Natural killer cell (primary cell): ENCODE measurements at regions not wholly inside any gene's neighbourhood (a gene's known extent, or its start where the extent isn't known, plus 50 kb on each side); places are given as distances from the start of the nearest gene placed in this dataset.

Experiments
- ATAC-seq, 3 donors: fragments of 150-1000 bp in 2 of 3; fragments of 200-7000 bp in 1 of 3; cut with Tn5 transposase; 1 replicate in 1 of 3; 2 replicates in 2 of 3; pipeline ENCODE4 v1.10.0; 2021; ENCODE audit warnings: mild to moderate bottlenecking in 2 of 3, moderate library complexity in 2 of 3
- DNase-seq, 2 donors: peaks; one replicate each; pipeline versions ENCODE4 v3.0.0 to v3.0.0-alpha.2; 2013 to 2021; ENCODE audit warnings: mixed read lengths in 1 of 2
- H3K27ac ChIP-seq: one replicate; pipeline ENCODE4 v1.5.1; 2013; ENCODE audit warnings: mild to moderate bottlenecking, low read length
- H3K27me3 ChIP-seq: one replicate; pipeline ENCODE4 v1.6.1; 2013; ENCODE audit warnings: low read length; ENCODE audit not compliant: control insufficient read depth, insufficient read depth
- H3K36me3 ChIP-seq: one replicate; pipeline ENCODE4 v1.6.1; 2013; ENCODE audit warnings: low read length; ENCODE audit not compliant: control insufficient read depth, insufficient read depth
- H3K4me1 ChIP-seq: one replicate; pipeline ENCODE4 v1.6.1; 2013; ENCODE audit warnings: low read length; ENCODE audit not compliant: control insufficient read depth, insufficient read depth
- H3K4me3 ChIP-seq: one replicate; pipeline ENCODE4 v1.5.1; 2013; ENCODE audit warnings: low read length
- H3K9me3 ChIP-seq: one replicate; pipeline ENCODE4 v1.6.1; 2013; ENCODE audit warnings: low read length; ENCODE audit not compliant: control insufficient read depth, insufficient read depth
- H3K27ac Mint-ChIP-seq, 2 donors: one replicate each; pipeline ENCODE4 v1.8.0; 2022; ENCODE audit warnings: mild to moderate bottlenecking in 2 of 2, mixed read lengths in 2 of 2, moderate library complexity in 1 of 2
- H3K27me3 Mint-ChIP-seq, 2 donors: one replicate each; pipeline ENCODE4 v1.8.0; 2022; ENCODE audit warnings: low read depth in 2 of 2, mixed read lengths in 2 of 2
- H3K36me3 Mint-ChIP-seq: one replicate; pipeline ENCODE4 v1.8.0; 2022; ENCODE audit warnings: mixed read lengths
- H3K4me1 Mint-ChIP-seq, 2 donors: one replicate each; pipeline ENCODE4 v1.8.0; 2022; ENCODE audit warnings: mixed read lengths in 2 of 2
- H3K4me3 Mint-ChIP-seq: one replicate; pipeline ENCODE4 v1.8.0; 2022; ENCODE audit warnings: mild to moderate bottlenecking, moderate library complexity, mixed read lengths
- H3K9me3 Mint-ChIP-seq, 2 donors: one replicate each; pipeline ENCODE4 v1.8.0; 2022; ENCODE audit warnings: mixed read lengths in 2 of 2
- WGBS: methylation state at CpG from one replicate; pipeline ENCODE4 v1.1.7; 2013; ENCODE audit warnings: missing lambda C conversion rate; ENCODE audit not compliant: insufficient coverage; 5-methylcytosine and 5-hydroxymethylcytosine counted together
- intact Hi-C: fragments of 100-400 bp; cut with micrococcal nuclease; formaldehyde crosslinking; loops from one replicate; pipeline ENCODE4 v1.14.2; 2022
- TF ChIP-seq, protein P1 (sequence below): fragments of 200-600 bp; IDR thresholded peaks from one replicate; pipeline ENCODE4 v1.8.0; 2022; ENCODE audit warnings: antibody characterized with exemption

DNA sequence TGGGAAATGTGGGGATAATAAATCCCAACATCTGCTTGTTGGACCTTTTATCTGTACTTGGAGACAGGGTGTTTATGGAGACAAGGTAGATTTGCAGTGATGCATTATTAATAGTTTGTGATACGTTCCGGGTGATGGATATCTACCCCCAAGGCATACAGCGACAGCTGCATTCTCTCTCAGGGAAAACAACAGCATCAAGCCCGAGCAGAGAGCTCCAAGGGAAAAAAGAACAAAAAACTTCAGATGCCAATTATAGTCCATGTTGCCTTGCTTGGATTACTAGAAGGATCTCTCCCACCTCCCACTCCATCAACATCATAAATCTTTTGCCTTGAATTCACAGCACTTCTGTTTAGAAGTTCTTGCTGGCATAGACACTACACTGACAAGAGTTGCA lies 187.5 kb upstream of the CDH11 start:
- no peak overlapping the region for H3K27ac ChIP-seq
- TF ChIP-seq, protein P1, sequence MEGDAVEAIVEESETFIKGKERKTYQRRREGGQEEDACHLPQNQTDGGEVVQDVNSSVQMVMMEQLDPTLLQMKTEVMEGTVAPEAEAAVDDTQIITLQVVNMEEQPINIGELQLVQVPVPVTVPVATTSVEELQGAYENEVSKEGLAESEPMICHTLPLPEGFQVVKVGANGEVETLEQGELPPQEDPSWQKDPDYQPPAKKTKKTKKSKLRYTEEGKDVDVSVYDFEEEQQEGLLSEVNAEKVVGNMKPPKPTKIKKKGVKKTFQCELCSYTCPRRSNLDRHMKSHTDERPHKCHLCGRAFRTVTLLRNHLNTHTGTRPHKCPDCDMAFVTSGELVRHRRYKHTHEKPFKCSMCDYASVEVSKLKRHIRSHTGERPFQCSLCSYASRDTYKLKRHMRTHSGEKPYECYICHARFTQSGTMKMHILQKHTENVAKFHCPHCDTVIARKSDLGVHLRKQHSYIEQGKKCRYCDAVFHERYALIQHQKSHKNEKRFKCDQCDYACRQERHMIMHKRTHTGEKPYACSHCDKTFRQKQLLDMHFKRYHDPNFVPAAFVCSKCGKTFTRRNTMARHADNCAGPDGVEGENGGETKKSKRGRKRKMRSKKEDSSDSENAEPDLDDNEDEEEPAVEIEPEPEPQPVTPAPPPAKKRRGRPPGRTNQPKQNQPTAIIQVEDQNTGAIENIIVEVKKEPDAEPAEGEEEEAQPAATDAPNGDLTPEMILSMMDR: no peak
- H3K4me3 ChIP-seq: no peak overlapping the region
- no peaks in the 10 kb centered on the region for H3K4me1 ChIP-seq
- DNase-seq (no peak), ATAC-seq (no peak)
- peaks cover 0 to 5% of the 10 kb centered on the region in 2 donors for H3K9me3 Mint-ChIP-seq
- no peaks in the 10 kb centered on the region for H3K36me3 ChIP-seq
- intact Hi-C loops: no loop called here
- H3K4me3 Mint-ChIP-seq: no peak overlapping the region
- H3K27me3 ChIP-seq: no peaks in the 10 kb centered on the region
- no peaks in the 10 kb centered on the region for H3K27me3 Mint-ChIP-seq
- no peaks in the 10 kb centered on the region for H3K9me3 ChIP-seq
- H3K27ac Mint-ChIP-seq: no peak overlapping the region
- whole genome bisulfite sequencing: 90% methylated on average over 4 of the region's 4 CpGs
- H3K4me1 Mint-ChIP-seq: no peaks in the 10 kb centered on the region
- no peaks in the 10 kb centered on the region for H3K36me3 Mint-ChIP-seq

DNA sequence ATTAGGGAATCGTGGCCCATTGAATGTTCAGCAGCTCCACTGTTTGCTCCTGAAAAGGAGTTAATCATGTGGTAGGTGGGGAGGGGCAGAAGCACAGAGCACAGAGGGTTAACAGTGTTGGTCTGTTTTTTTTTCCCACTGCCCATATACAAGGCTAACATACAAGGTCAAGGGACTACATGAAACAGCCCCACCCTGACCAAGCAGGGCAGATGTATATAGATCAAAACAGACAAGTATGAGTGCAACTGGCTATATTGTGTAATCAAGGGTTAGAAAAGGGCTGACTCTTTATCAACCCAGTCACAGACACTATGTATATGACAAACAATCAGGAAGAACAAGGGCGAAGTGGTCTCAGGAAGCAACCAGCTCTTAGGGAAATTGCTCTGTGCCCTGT lies 186.6 kb upstream of the CDH11 start:
- H3K36me3 ChIP-seq: no peaks in the 10 kb centered on the region
- no peak overlapping the region for H3K4me3 Mint-ChIP-seq
- peaks cover 0 to 3% of the 10 kb centered on the region in 2 donors for H3K9me3 Mint-ChIP-seq
- ATAC-seq: no peak
- H3K36me3 Mint-ChIP-seq: no peaks in the 10 kb centered on the region
- intact Hi-C loops: no loop called here
- no peaks in the 10 kb centered on the region for H3K27me3 ChIP-seq
- no peaks in the 10 kb centered on the region for H3K9me3 ChIP-seq
- H3K4me1 ChIP-seq: no peaks in the 10 kb centered on the region
- no peak overlapping the region for H3K4me3 ChIP-seq
- no peaks in the 10 kb centered on the region for H3K4me1 Mint-ChIP-seq
- TF ChIP-seq, protein P1: no peak
- H3K27me3 Mint-ChIP-seq: no peaks in the 10 kb centered on the region
- no peak for DNase-seq
- H3K27ac Mint-ChIP-seq: no peak overlapping the region
- no peak overlapping the region for H3K27ac ChIP-seq
- WGBS: 63% methylated on average over 2 of the region's 2 CpGs

DNA sequence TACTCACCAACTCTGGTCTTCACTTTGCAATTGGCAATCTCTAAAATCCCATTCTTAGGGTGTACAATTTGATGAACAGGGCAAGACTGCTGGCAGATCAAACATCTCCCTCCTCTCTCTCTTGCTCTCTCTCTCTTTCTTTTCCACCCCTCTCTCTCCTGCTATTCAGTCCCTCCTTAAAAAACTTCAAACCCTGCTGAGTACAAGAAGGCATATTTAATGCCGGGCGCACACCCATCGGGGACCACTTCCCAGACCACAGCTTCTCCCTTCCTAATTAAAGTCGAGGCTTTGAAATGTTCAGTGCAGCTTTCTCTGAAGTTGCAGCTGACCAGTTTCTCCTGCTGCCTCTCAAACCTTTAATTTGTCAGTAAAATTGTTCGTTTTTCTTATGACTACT lies 185.4 kb upstream of the CDH11 start:
- Histone ChIP-seq H3K4me1 (no peaks in the 10 kb centered on the region), H3K4me3 (no peak overlapping the region), H3K27ac (no peak overlapping the region), H3K36me3 (no peaks in the 10 kb centered on the region), H3K27me3 (no peaks in the 10 kb centered on the region), H3K9me3 (no peaks in the 10 kb centered on the region)
- no peak overlapping the region for H3K27ac Mint-ChIP-seq
- peaks cover 0 to 3% of the 10 kb centered on the region in 2 donors for H3K9me3 Mint-ChIP-seq
- 59% methylated on average over 5 of the region's 5 CpGs for WGBS
- H3K36me3 Mint-ChIP-seq: no peaks in the 10 kb centered on the region
- DNase-seq: no peak
- H3K27me3 Mint-ChIP-seq: no peaks in the 10 kb centered on the region
- TF ChIP-seq, protein P1: no peak
- no peak overlapping the region for H3K4me3 Mint-ChIP-seq
- intact Hi-C loops: no loop called here
- H3K4me1 Mint-ChIP-seq: no peaks in the 10 kb centered on the region
- no peak for ATAC-seq

DNA sequence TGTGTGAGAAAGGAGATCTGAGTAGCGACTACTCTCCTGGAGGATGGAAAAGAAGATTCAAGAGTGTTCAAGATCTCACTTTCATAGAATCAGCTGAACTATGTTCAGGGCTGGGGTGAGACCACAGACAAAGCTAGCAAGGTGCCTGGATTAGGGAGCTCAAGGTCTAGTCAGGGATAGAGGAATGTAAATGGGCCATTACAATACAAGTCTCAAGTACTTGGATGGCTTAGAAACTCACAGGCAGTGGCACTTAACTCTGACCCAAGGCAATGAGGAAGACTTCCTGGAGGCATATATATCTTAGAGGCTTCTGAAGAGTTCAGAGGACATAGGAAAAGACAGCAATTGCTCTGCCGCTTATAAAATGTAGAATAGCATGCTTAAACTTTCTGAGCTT lies 184.9 kb upstream of the CDH11 start:
- 35% methylated on average over 1 of the region's 2 CpGs for WGBS
- H3K9me3 ChIP-seq: no peaks in the 10 kb centered on the region
- TF ChIP-seq, protein P1: no peak
- H3K36me3 Mint-ChIP-seq: no peaks in the 10 kb centered on the region
- intact Hi-C loops: no loop called here
- no peak overlapping the region for H3K27ac Mint-ChIP-seq
- no peak overlapping the region for H3K27ac ChIP-seq
- no peaks in the 10 kb centered on the region for H3K4me1 Mint-ChIP-seq
- H3K4me3 ChIP-seq: no peak overlapping the region
- DNase-seq: no peak
- no peak overlapping the region for H3K4me3 Mint-ChIP-seq
- no peaks in the 10 kb centered on the region for H3K27me3 ChIP-seq
- H3K9me3 Mint-ChIP-seq: peaks cover 0 to 3% of the 10 kb centered on the region in 2 donors
- H3K36me3 ChIP-seq: no peaks in the 10 kb centered on the region
- H3K4me1 ChIP-seq: no peaks in the 10 kb centered on the region
- ATAC-seq: no peak
- no peaks in the 10 kb centered on the region for H3K27me3 Mint-ChIP-seq
